OCI-LY7 (cell line): ENCODE measurements at regions not wholly inside any gene's neighbourhood (a gene's known extent, or its start where the extent isn't known, plus 50 kb on each side); places are given as distances from the start of the nearest gene placed in this dataset.

Source experiments
- BruUV-seq: library from RNA; stranded (reverse); fragments of 400-500 nt; replicated peaks from 2 replicates; lab custom pipeline; 2021; lab: Mats Ljungman, UMichigan
- CTCF ChIA-PET: fragments of 300-600 bp; sonication (Branson Sonifier 250); formaldehyde crosslinking; loops from one replicate; lab custom pipeline; 2022; ENCODE audit warnings: antibody characterized with exemption; ENCODE audit not compliant: unreplicated experiment; lab: Charles Lee
- POLR2A ChIA-PET: fragments of 300-600 bp; sonication (Branson Sonifier 250); formaldehyde crosslinking; loops from one replicate; lab custom pipeline; 2022; ENCODE audit warnings: antibody characterized with exemption; lab: Charles Lee
- DNase-seq: peaks from one replicate; pipeline ENCODE4 v3.0.0-alpha.2; 2015; ENCODE audit warnings: low spot score
- H2AFZ ChIP-seq: fragments of 200-600 bp; sonication (generic), shearing (Covaris generic); 2 replicates; pipeline ENCODE4 v1.6.1; 2014; ENCODE audit warnings: mild to moderate bottlenecking, antibody characterized with exemption, low read length, moderate library complexity
- H3K27ac ChIP-seq: fragments of 200-600 bp; sonication (generic); 2 replicates; pipeline ENCODE4 v1.5.1; 2014; ENCODE audit warnings: mixed run types, low read depth, mild to moderate bottlenecking, moderate library complexity, low read length, inconsistent platforms; ENCODE audit not compliant: poor library complexity, severe bottlenecking
- H3K36me3 ChIP-seq: fragments of 200-600 bp; sonication (generic); 2 replicates; pipeline ENCODE4 v1.6.1; 2014; ENCODE audit warnings: mild to moderate bottlenecking, antibody characterized with exemption, low read length, moderate library complexity, mixed read lengths; ENCODE audit not compliant: insufficient read depth
- H3K4me1 ChIP-seq: fragments of 200-600 bp; sonication (generic); 2 replicates; pipeline ENCODE4 v1.5.1; 2014; ENCODE audit warnings: mild to moderate bottlenecking, low read length; ENCODE audit not compliant: insufficient read depth, poor library complexity, severe bottlenecking
- H3K4me2 ChIP-seq: fragments of 200-600 bp; sonication (generic); 2 replicates; pipeline ENCODE4 v1.6.1; 2014; ENCODE audit warnings: mild to moderate bottlenecking, low read length
- H3K4me3 ChIP-seq: fragments of 200-600 bp; sonication (generic); 2 replicates; pipeline ENCODE4 v1.5.1; 2014; ENCODE audit warnings: mild to moderate bottlenecking, low read depth, low read length; ENCODE audit not compliant: poor library complexity, severe bottlenecking
- H3K79me2 ChIP-seq: fragments of 200-600 bp; sonication (generic); 2 replicates; pipeline ENCODE4 v1.6.1; 2016; ENCODE audit warnings: low read depth, mild to moderate bottlenecking, low read length, moderate library complexity, mixed read lengths; ENCODE audit not compliant: insufficient read depth
- H3K9me2 ChIP-seq: fragments of 200-600 bp; sonication (generic); 2 replicates; pipeline ENCODE4 v1.6.1; 2016; ENCODE audit warnings: mild to moderate bottlenecking, low read length, mixed read lengths; ENCODE audit not compliant: insufficient read depth
- H3K9me3 ChIP-seq: fragments of 200-600 bp; sonication (generic); 2 replicates; pipeline ENCODE4 v1.6.1; 2014; ENCODE audit warnings: mild to moderate bottlenecking, mixed run types, low read length, mixed read lengths
- H4K20me1 ChIP-seq: fragments of 200-600 bp; sonication (generic); 2 replicates; pipeline ENCODE4 v1.6.1; 2014; ENCODE audit warnings: mild to moderate bottlenecking, antibody characterized with exemption, low read length, moderate library complexity, mixed read lengths; ENCODE audit not compliant: insufficient read depth
- CTCF ChIP-seq: fragments of 200-600 bp; sonication (generic); conservative IDR thresholded peaks from 2 replicates; pipeline ENCODE4 v1.5.1; 2014; ENCODE audit warnings: mild to moderate bottlenecking, antibody characterized with exemption, low read length, moderate library complexity, mixed read lengths
- EZH2phosphoT487 ChIP-seq: fragments of 200-600 bp; sonication (generic); IDR thresholded peaks from 2 replicates; pipeline ENCODE4 v1.6.1; 2018; ENCODE audit warnings: low read depth, borderline replicate concordance, mild to moderate bottlenecking, mixed run types, antibody characterized with exemption, low read length, moderate library complexity, mixed read lengths
- intact Hi-C: fragments of 100-400 bp; cut with micrococcal nuclease; formaldehyde crosslinking; loops from one replicate; pipeline ENCODE4 v1.10.0; 2022; ENCODE audit not compliant: unreplicated experiment

GRCh38 chr10:10149899-10150298, 867.8 kb upstream of the CELF2 start:
- intact Hi-C loops = no loop called here
- no peaks in the 10 kb centered on the region for H4K20me1 ChIP-seq
- H3K27ac ChIP-seq = no peak overlapping the region
- no peak for TF ChIP-seq EZH2phosphoT487
- no peaks in the 10 kb centered on the region for H3K9me3 ChIP-seq
- no TSS peak for BruUV-seq
- no peaks in the 10 kb centered on the region for H3K9me2 ChIP-seq
- no peaks in the 10 kb centered on the region for H3K36me3 ChIP-seq
- no peak overlapping the region for H2AFZ ChIP-seq
- ChIA-PET POLR2A (interaction anchor here (1.2 kb wide), 1 partner anchor 9 kb away, joined by 3 read pairs; no protein-coding TSS in a partner anchor), CTCF (no interaction called here)
- no peak overlapping the region for H3K4me2 ChIP-seq
- no peaks in the 10 kb centered on the region for H3K4me1 ChIP-seq
- DNase-seq = no peak
- H3K79me2 ChIP-seq = no peaks in the 10 kb centered on the region
- H3K4me3 ChIP-seq = no peak overlapping the region

- Histone ChIP-seq H3K9me3 (0 out of 2 replicates have a peak, but pooled peaks cover 6% of the 10 kb centered on the region), H3K27ac (no peak overlapping the region), H3K4me1 (no peaks in the 10 kb centered on the region), H3K79me2 (no peaks in the 10 kb centered on the region), H3K4me3 (no peak overlapping the region), H4K20me1 (no peaks in the 10 kb centered on the region), H3K36me3 (no peaks in the 10 kb centered on the region), H3K4me2 (no peak overlapping the region), H2AFZ (no peak overlapping the region), H3K9me2 (no peaks in the 10 kb centered on the region)
- no TSS peak for BruUV-seq
- ChIA-PET CTCF (no interaction called here), POLR2A (interaction anchor here (1.0 to 1.4 kb wide), 4 partner anchors 13 to 143 kb away, joined by 3 to 6 read pairs (median 4); no protein-coding TSS in a partner anchor)
- intact Hi-C loops = no loop called here
- TF ChIP-seq EZH2phosphoT487 = no peak
- no peak for TF ChIP-seq CTCF
- DNase-seq = no peak
Observed at GRCh38 chr10:10156917-10157600, 860.6 kb upstream of the CELF2 start.

GRCh38 chr10:10160821-10161312, 856.8 kb upstream of the CELF2 start:
- intact Hi-C loops = no loop called here
- ChIA-PET POLR2A (no interaction called here), CTCF (no interaction called here)
- BruUV-seq = no TSS peak
- Histone ChIP-seq H4K20me1 (no peaks in the 10 kb centered on the region), H3K9me2 (no peaks in the 10 kb centered on the region), H3K79me2 (no peaks in the 10 kb centered on the region), H3K9me3 (0 out of 2 replicates have a peak, but pooled peaks cover 6% of the 10 kb centered on the region), H3K4me1 (no peaks in the 10 kb centered on the region), H3K36me3 (no peaks in the 10 kb centered on the region), H3K4me3 (no peak overlapping the region), H3K27ac (no peak overlapping the region), H2AFZ (no peak overlapping the region), H3K4me2 (no peak overlapping the region)
- TF ChIP-seq CTCF (no peak), EZH2phosphoT487 (no peak)
- no peak for DNase-seq
